IMR-90 (cell line): ENCODE measurements at regions not wholly inside any gene's neighbourhood (a gene's known extent, or its start where the extent isn't known, plus 50 kb on each side); places are given as distances from the start of the nearest gene placed in this dataset.

ENCODE experiments used
- ATAC-seq: fragments of 200-7000 bp; cut with Tn5 transposase; 2 replicates; pipeline ENCODE4 v1.9.1; 2020; ENCODE audit warnings: low read depth, mild to moderate bottlenecking, moderate library complexity
- BruUV-seq: library from RNA; stranded (reverse); fragments of 400-500 nt; replicated peaks from 2 replicates; lab custom pipeline; 2021; lab: Mats Ljungman, UMichigan
- CTCF ChIA-PET: fragments of 300-600 bp; formaldehyde crosslinking; extraction: SDS; loops from one replicate; lab custom pipeline; 2021; ENCODE audit warnings: antibody characterized with exemption; lab: Yijun Ruan, JAX
- POLR2A ChIA-PET: fragments of 300-600 bp; sonication (Branson Sonifier 250); formaldehyde crosslinking; loops from one replicate; lab custom pipeline; 2022; ENCODE audit warnings: antibody characterized with exemption; ENCODE audit not compliant: unreplicated experiment; lab: Charles Lee
- DNase-seq: peaks from one replicate; pipeline ENCODE4 v3.0.0; 2013
- H2AFZ ChIP-seq: replicated peaks from 2 replicates; pipeline ENCODE3; 2013; ENCODE audit warnings: low read length, mild to moderate bottlenecking; ENCODE audit not compliant: poor library complexity
- H2AK5ac ChIP-seq: 2 replicates; pipeline ENCODE4 v1.6.1; 2013; ENCODE audit warnings: low read depth, low read length, inconsistent platforms
- H2AK9ac ChIP-seq: replicated peaks from 2 replicates; pipeline ENCODE3; 2013; ENCODE audit warnings: mild to moderate bottlenecking, low read depth, low read length, moderate library complexity; ENCODE audit not compliant: poor library complexity
- H2BK120ac ChIP-seq: 2 replicates; pipeline ENCODE4 v1.6.1; 2013; ENCODE audit warnings: low read depth, low read length, inconsistent platforms
- H2BK15ac ChIP-seq: 3 replicates; pipeline ENCODE4 v1.6.1; 2013; ENCODE audit warnings: low read depth, low read length, inconsistent platforms
- H2BK20ac ChIP-seq: 2 replicates; pipeline ENCODE4 v1.6.1; 2013; ENCODE audit warnings: low read depth, mild to moderate bottlenecking, inconsistent platforms, low read length, moderate library complexity
- H2BK5ac ChIP-seq: 2 replicates; pipeline ENCODE4 v1.6.1; 2013; ENCODE audit warnings: mild to moderate bottlenecking, low read depth, low read length, inconsistent platforms; ENCODE audit not compliant: poor library complexity, severe bottlenecking
- H3K14ac ChIP-seq: replicated peaks from 2 replicates; pipeline ENCODE4 v1.6.1; 2013; ENCODE audit warnings: low read depth, low read length, inconsistent platforms
- H3K18ac ChIP-seq: 2 replicates; pipeline ENCODE4 v1.6.1; 2013; ENCODE audit warnings: low read depth, low read length, control low read depth
- H3K23ac ChIP-seq: 2 replicates; pipeline ENCODE4 v1.6.1; 2013; ENCODE audit warnings: low read depth, low read length, inconsistent platforms
- H3K27ac ChIP-seq: 2 replicates; pipeline ENCODE4 v1.5.1; 2013; ENCODE audit warnings: mild to moderate bottlenecking, control low read depth, low read length; ENCODE audit not compliant: insufficient read depth
- H3K27me3 ChIP-seq: 2 replicates; pipeline ENCODE4 v1.6.1; 2013; ENCODE audit warnings: low read length; ENCODE audit not compliant: control insufficient read depth, insufficient read depth
- H3K36me3 ChIP-seq: 2 replicates; pipeline ENCODE4 v1.6.1; 2013; ENCODE audit warnings: low read length, mixed read lengths; ENCODE audit not compliant: control insufficient read depth, insufficient read depth
- H3K4ac ChIP-seq: 2 replicates; pipeline ENCODE4 v1.6.1; 2013; ENCODE audit warnings: low read depth, low read length, inconsistent platforms
- H3K4me1 ChIP-seq: 2 replicates; pipeline ENCODE4 v1.6.1; 2013; ENCODE audit warnings: low read length, mixed read lengths; ENCODE audit not compliant: control insufficient read depth, insufficient read depth
- H3K4me2 ChIP-seq: 2 replicates; pipeline ENCODE4 v1.6.1; 2013; ENCODE audit warnings: low read depth, mild to moderate bottlenecking, control low read depth, low read length, moderate library complexity
- H3K4me3 ChIP-seq: 2 replicates; pipeline ENCODE4 v1.5.1; 2013; ENCODE audit warnings: low read depth, mild to moderate bottlenecking, control low read depth, low read length, moderate library complexity; ENCODE audit not compliant: insufficient read depth
- H3K56ac ChIP-seq: 2 replicates; pipeline ENCODE4 v1.6.1; 2013; ENCODE audit warnings: low read length, inconsistent platforms; ENCODE audit not compliant: insufficient read depth; ENCODE audit errors: extremely low read depth
- H3K79me1 ChIP-seq, 2 experiments: 2 replicates each; pipeline ENCODE4 v1.6.1; 2013; ENCODE audit warnings: low read length in 2 of 2, inconsistent platforms in 1 of 2, low read depth in 1 of 2
- H3K9ac ChIP-seq: 2 replicates; pipeline ENCODE4 v1.6.1; 2013; ENCODE audit warnings: low read depth, low read length, control low read depth
- H3K9me1 ChIP-seq: 2 replicates; pipeline ENCODE4 v1.6.1; 2013; ENCODE audit warnings: low read length, inconsistent platforms; ENCODE audit not compliant: insufficient read depth
- H3K9me3 ChIP-seq: 2 replicates; pipeline ENCODE4 v1.6.1; 2013; ENCODE audit warnings: low read length; ENCODE audit not compliant: control insufficient read depth, insufficient read depth
- H4K20me1 ChIP-seq: 2 replicates; pipeline ENCODE4 v1.6.1; 2013; ENCODE audit warnings: low read length, inconsistent platforms; ENCODE audit not compliant: insufficient read depth
- H4K5ac ChIP-seq: 2 replicates; pipeline ENCODE4 v1.6.1; 2013; ENCODE audit warnings: mild to moderate bottlenecking, low read depth, low read length, control low read depth
- H4K8ac ChIP-seq, 2 experiments: 2 replicates each; pipeline ENCODE4 v1.6.1; 2013; ENCODE audit warnings: low read depth in 2 of 2, low read length in 2 of 2, control low read depth in 1 of 2, inconsistent platforms in 1 of 2
- H4K91ac ChIP-seq: 2 replicates; pipeline ENCODE4 v1.6.1; 2013; ENCODE audit warnings: low read depth, low read length, inconsistent platforms; ENCODE audit not compliant: insufficient read depth
- CHD1 ChIP-seq: IDR thresholded peaks from 2 replicates; pipeline ENCODE4 v1.6.1; 2012; ENCODE audit warnings: low read depth, low read length, improper control_type of control experiment
- CTCF ChIP-seq: conservative IDR thresholded peaks from 2 replicates; pipeline ENCODE4 v1.5.1; 2012; ENCODE audit warnings: mild to moderate bottlenecking, low read depth, low read length, improper control_type of control experiment
- FOS ChIP-seq: fragments of 150-350 bp; IDR thresholded peaks from 2 replicates; pipeline ENCODE4 v1.6.1; 2016; ENCODE audit warnings: low read depth, low read length
- MAZ ChIP-seq: IDR thresholded peaks from 2 replicates; pipeline ENCODE4 v1.6.1; 2012; ENCODE audit warnings: low read depth, mild to moderate bottlenecking, low read length, improper control_type of control experiment, moderate library complexity, borderline replicate concordance
- MXI1 ChIP-seq: IDR thresholded peaks from 2 replicates; pipeline ENCODE4 v1.6.1; 2012; ENCODE audit warnings: low read depth, mild to moderate bottlenecking, low read length, moderate library complexity, borderline replicate concordance
- POLR2A ChIP-seq: IDR thresholded peaks from 2 replicates; pipeline ENCODE4 v1.6.1; 2012; ENCODE audit warnings: mild to moderate bottlenecking, low read depth, low read length
- RAD21 ChIP-seq: IDR thresholded peaks from 2 replicates; pipeline ENCODE4 v1.6.1; 2012; ENCODE audit warnings: low read length, improper control_type of control experiment
- SMC3 ChIP-seq: fragments of 150-350 bp; IDR thresholded peaks from 2 replicates; pipeline ENCODE4 v1.6.1; 2016; ENCODE audit warnings: low read depth, mild to moderate bottlenecking, antibody characterized with exemption, low read length, moderate library complexity
- USF2 ChIP-seq: fragments of 150-350 bp; IDR thresholded peaks from 2 replicates; pipeline ENCODE4 v1.6.1; 2017; ENCODE audit warnings: mild to moderate bottlenecking, antibody characterized with exemption, low read length, low read depth
- WGBS, 2 experiments: methylation state at CpG; one replicate each; pipeline versions ENCODE4 v1.1.5 to v1.1.7; 2013; ENCODE audit warnings: missing lambda C conversion rate in 2 of 2; ENCODE audit not compliant: insufficient read length in 1 of 2; ENCODE audit errors: extremely low coverage in 2 of 2; 5-methylcytosine and 5-hydroxymethylcytosine counted together
- dilution Hi-C: fragments of 300-500 bp; cut with HindIII; formaldehyde crosslinking; loops from one replicate; pipeline ENCODE4 v1.14.3; 2018; ENCODE audit warnings: low sequenced_read_pairs; ENCODE audit not compliant: unreplicated experiment
- in situ Hi-C: fragments of 300-500 bp; cut with MboI; formaldehyde crosslinking; loops from 3 replicates; pipeline ENCODE4 v1.14.3; 2019; ENCODE audit warnings: low sequenced_read_pairs, inconsistent platforms, mixed read lengths
- intact Hi-C: fragments of 100-400 bp; cut with micrococcal nuclease; formaldehyde crosslinking; loops from 2 replicates; pipeline ENCODE4 v1.10.0; 2022

- H3K9me1 ChIP-seq = peaks cover 3% of the 10 kb centered on the region; the same call in 1 of the 2 replicates
- no peak overlapping the region for H3K4me3 ChIP-seq
- no peak overlapping the region for H3K9ac ChIP-seq
- no peak for TF ChIP-seq CHD1
- TF ChIP-seq CTCF = no peak
- TF ChIP-seq MAZ = no peak
- TF ChIP-seq FOS = no peak
- TF ChIP-seq RAD21 = no peak
- no peak for TF ChIP-seq MXI1
- TF ChIP-seq POLR2A = no peak
- TF ChIP-seq USF2 = no peak
- TF ChIP-seq SMC3 = no peak
- dilution Hi-C loops = no loop called here
- H4K5ac ChIP-seq = no peak overlapping the region
- whole genome bisulfite sequencing, 2 experiments = no CpG with 5 or more reads among the region's 3 CpGs
- 0 out of 2 replicates have a peak overlapping the region, but pooled peaks have one; percentile 22 for H3K23ac ChIP-seq
- H3K36me3 ChIP-seq = no peaks in the 10 kb centered on the region
- H3K27ac ChIP-seq = no peak overlapping the region
- H4K91ac ChIP-seq = no peak overlapping the region
- peak overlapping the region; percentile 83; the same call in 1 of the 2 replicates for H2BK20ac ChIP-seq
- peak overlapping the region in 1 of 2 experiments; percentile 73; a peak in 1 of 4 replicates for H4K8ac ChIP-seq
- peak; percentile 89 for DNase-seq
- peak overlapping the region; percentile 11 for H2AFZ ChIP-seq
- no peak overlapping the region for H2AK9ac ChIP-seq
- H3K27me3 ChIP-seq = no peaks in the 10 kb centered on the region
- peak overlapping the region; percentile 77; the same call in 1 of the 2 replicates for H2AK5ac ChIP-seq
- in situ Hi-C loops = no loop called here
- H3K18ac ChIP-seq = peak overlapping the region; percentile 61; the same call in 1 of the 2 replicates
- ChIA-PET CTCF (no interaction called here), POLR2A (no interaction called here)
- peak overlapping the region; percentile 81; the same call in 1 of the 2 replicates for H3K4ac ChIP-seq
- peak overlapping the region; percentile 74 for H2BK5ac ChIP-seq
- ATAC-seq = peak; percentile 51; the same call in 1 of the 2 replicates
- no peaks in the 10 kb centered on the region for H4K20me1 ChIP-seq
- no peaks in the 10 kb centered on the region for H3K79me1 ChIP-seq
- H3K4me2 ChIP-seq = no peak overlapping the region
- BruUV-seq = no TSS peak
- intact Hi-C loops = no loop called here
- H2BK120ac ChIP-seq = peak overlapping the region; percentile 90
- peak overlapping the region; percentile 86 for H3K14ac ChIP-seq
- 0 out of 3 replicates have a peak overlapping the region, but pooled peaks have one; percentile 20 for H2BK15ac ChIP-seq
- no peak overlapping the region for H3K56ac ChIP-seq
- H3K9me3 ChIP-seq = no peaks in the 10 kb centered on the region
- H3K4me1 ChIP-seq = peaks cover 2% of the 10 kb centered on the region; the same call in 1 of the 2 replicates
These were observed 185.4 kb downstream of the FBXO15 start for GRCh38 chr18:73962256-73962655.
